ENCODE measurements at regions not wholly inside any gene's neighbourhood (a gene's known extent, or its start where the extent isn't known, plus 50 kb on each side); places are given as distances from the start of the nearest gene placed in this dataset.

DNA sequence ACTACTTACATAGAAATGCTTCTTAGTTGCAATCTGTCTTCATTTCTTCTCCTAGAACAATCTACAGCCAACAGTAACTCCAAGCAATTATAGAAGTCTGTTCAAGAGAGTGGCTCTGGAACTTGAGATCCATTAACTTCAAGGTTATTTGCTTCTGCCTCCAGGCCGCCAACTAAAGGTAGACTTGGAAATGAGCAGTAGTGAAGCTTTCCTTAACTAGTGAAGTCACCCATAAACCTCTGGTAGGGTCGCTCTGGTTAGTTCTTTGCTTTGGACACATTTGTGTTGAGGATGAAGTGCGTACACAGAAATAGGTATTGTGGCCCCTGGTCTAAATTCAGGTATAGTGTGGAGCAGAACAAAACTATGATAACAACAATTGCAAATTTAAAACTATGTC, 809.9 kb upstream of the RGS18 start:
- TF ChIP-seq EZH2 (IDR thresholded peaks at IDR 0.05; ENCODE audit: low read length) (no peak), CTCF (optimal IDR thresholded peaks at IDR 0.05 in 1 of 3, IDR thresholded peaks at IDR 0.05 in 1 of 3, conservative IDR thresholded peaks at IDR 0.05 in 1 of 3; ENCODE audit: extremely low read depth in 1 of 3, insufficient read depth in 2 of 3, low read length in 3 of 3) (no peak)
- Histone ChIP-seq H3K79me2 (ENCODE audit: control insufficient read depth, insufficient read depth, low read length) (no peaks in the 10 kb centered on the region), H3K27ac (ENCODE audit: control insufficient read depth, insufficient read depth, low read length) (no peak overlapping the region), H4K20me1 (ENCODE audit: control insufficient read depth, extremely low read depth, insufficient read depth, low read length) (no peaks in the 10 kb centered on the region), H2AFZ (ENCODE audit: control insufficient read depth, low read length) (no peak overlapping the region), H3K9me1 (ENCODE audit: control insufficient read depth, extremely low read depth, insufficient read depth, low read length) (no peaks in the 10 kb centered on the region), H3K27me3 (ENCODE audit: control insufficient read depth, extremely low read depth, insufficient read depth, low read length) (no peaks in the 10 kb centered on the region), H3K4me1 (ENCODE audit: control insufficient read depth, extremely low read depth, insufficient read depth, low read length) (no peaks in the 10 kb centered on the region), H3K4me2 (ENCODE audit: control insufficient read depth, extremely low read depth, insufficient read depth, low read depth, low read length) (no peak overlapping the region), H3K9ac (ENCODE audit: control insufficient read depth, extremely low read depth, insufficient read depth, low read length) (no peak overlapping the region), H3K9me3 (ENCODE audit: control insufficient read depth, low read depth, low read length) (no peaks in the 10 kb centered on the region), H3K4me3 (ENCODE audit: control insufficient read depth in 2 of 3, extremely low read depth in 1 of 3, insufficient read depth in 2 of 3, low read depth in 1 of 3, low read length in 3 of 3) (no peak overlapping the region), H3K36me3 (ENCODE audit: control insufficient read depth in 2 of 2, extremely low read depth in 1 of 2, insufficient read depth in 2 of 2, low read length in 2 of 2) (no peaks in the 10 kb centered on the region)
- no peak for DNase-seq (ENCODE audit: low read depth, low spot score)
- no peak for FAIRE-seq
- dilution Hi-C loops (cut with MboI; ENCODE audit: extremely low pct_ligation_motif_present, low sequenced_read_pairs): no loop called here

DNA sequence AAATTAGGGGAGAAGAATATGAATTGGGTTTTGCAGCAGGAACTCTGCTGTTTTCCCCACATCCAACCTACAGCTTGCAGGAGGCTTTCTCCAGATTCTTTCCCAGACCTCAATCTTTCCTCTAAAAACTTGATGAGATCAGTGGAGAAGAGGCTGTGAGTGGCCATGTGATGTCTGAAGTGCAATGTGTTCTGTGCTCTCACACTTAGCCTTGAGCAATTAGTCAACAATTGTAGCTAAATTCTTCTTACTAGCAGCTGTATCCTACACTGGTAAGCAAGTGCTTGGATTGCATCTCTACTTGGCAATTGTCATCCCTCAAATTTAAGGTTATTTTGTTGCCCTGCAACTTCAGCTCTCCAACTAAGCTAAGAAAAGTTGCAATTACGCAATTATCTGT, 807.3 kb upstream of the RGS18 start:
- H3K9me3 ChIP-seq (ENCODE audit: control insufficient read depth, low read depth, low read length): no peaks in the 10 kb centered on the region
- H3K27ac ChIP-seq (ENCODE audit: control insufficient read depth, insufficient read depth, low read length): no peak overlapping the region
- H3K79me2 ChIP-seq (ENCODE audit: control insufficient read depth, insufficient read depth, low read length): no peaks in the 10 kb centered on the region
- dilution Hi-C loops (cut with MboI; ENCODE audit: extremely low pct_ligation_motif_present, low sequenced_read_pairs): no loop called here
- no peak overlapping the region for H3K4me3 ChIP-seq (ENCODE audit: control insufficient read depth in 2 of 3, extremely low read depth in 1 of 3, insufficient read depth in 2 of 3, low read depth in 1 of 3, low read length in 3 of 3)
- DNase-seq (ENCODE audit: low read depth, low spot score): no peak
- no peaks in the 10 kb centered on the region for H3K9me1 ChIP-seq (ENCODE audit: control insufficient read depth, extremely low read depth, insufficient read depth, low read length)
- no peak overlapping the region for H2AFZ ChIP-seq (ENCODE audit: control insufficient read depth, low read length)
- no peaks in the 10 kb centered on the region for H4K20me1 ChIP-seq (ENCODE audit: control insufficient read depth, extremely low read depth, insufficient read depth, low read length)
- H3K27me3 ChIP-seq (ENCODE audit: control insufficient read depth, extremely low read depth, insufficient read depth, low read length): no peaks in the 10 kb centered on the region
- FAIRE-seq: no peak
- H3K4me2 ChIP-seq (ENCODE audit: control insufficient read depth, extremely low read depth, insufficient read depth, low read depth, low read length): no peak overlapping the region
- H3K9ac ChIP-seq (ENCODE audit: control insufficient read depth, extremely low read depth, insufficient read depth, low read length): no peak overlapping the region
- no peak for TF ChIP-seq EZH2 (IDR thresholded peaks at IDR 0.05; ENCODE audit: low read length)
- TF ChIP-seq CTCF (optimal IDR thresholded peaks at IDR 0.05 in 1 of 3, IDR thresholded peaks at IDR 0.05 in 1 of 3, conservative IDR thresholded peaks at IDR 0.05 in 1 of 3; ENCODE audit: extremely low read depth in 1 of 3, insufficient read depth in 2 of 3, low read length in 3 of 3): no peak
- no peaks in the 10 kb centered on the region for H3K36me3 ChIP-seq (ENCODE audit: control insufficient read depth in 2 of 2, extremely low read depth in 1 of 2, insufficient read depth in 2 of 2, low read length in 2 of 2)
- H3K4me1 ChIP-seq (ENCODE audit: control insufficient read depth, extremely low read depth, insufficient read depth, low read length): no peaks in the 10 kb centered on the region

All from keratinocyte (primary cell).